Skin of body (tissue), 1 donor: ENCODE measurements at regions not wholly inside any gene's neighbourhood (a gene's known extent, or its start where the extent isn't known, plus 50 kb on each side); places are given as distances from the start of the nearest gene placed in this dataset.
"Not testable (repeated sequence)": the region's sequence is repeated elsewhere in the genome, so short reads cannot be mapped to it uniquely, and the experiment has no call there.

Experiments
- DNase-seq: peaks from one replicate; lab custom pipeline; 2025; lab: John Stamatoyannopoulos, UW

DNA sequence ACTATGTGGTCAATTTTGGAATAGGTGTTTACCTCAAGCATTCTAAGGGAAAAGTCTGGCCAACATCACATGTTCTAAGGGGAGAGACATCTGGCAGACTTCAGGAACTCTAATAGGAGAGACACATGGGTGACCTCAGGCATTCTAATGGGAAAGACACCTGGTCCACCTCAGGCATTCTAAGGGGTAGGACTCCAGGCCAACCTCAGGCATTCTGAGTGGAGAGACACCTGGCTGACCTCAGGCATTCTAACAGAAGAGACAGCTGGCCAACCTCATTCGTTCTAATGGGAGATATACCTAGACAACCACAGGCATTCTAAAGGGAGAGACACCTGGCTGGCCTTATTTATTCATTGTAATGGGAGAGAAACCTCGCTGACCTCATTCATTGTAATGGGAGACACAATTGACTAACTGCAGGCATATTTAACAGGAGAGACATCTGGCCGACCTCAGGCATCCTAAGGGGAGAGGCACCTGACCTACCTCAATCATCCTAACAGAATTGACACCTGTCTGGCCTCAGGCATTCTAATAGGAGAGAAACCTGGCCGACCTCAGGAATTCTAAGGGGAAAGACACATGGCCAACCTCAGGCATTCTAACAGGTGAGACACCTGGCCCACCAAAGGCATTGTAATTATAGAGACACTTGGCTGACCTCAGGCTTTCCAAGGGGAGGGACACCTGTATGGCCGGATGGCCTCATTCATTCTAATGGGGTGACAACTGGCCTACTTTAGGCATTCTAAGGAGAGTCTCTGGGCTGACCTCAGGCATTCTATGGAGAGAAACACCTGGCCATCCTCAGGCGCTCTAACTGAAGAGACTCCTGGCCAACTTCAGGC is 1346.8 kb downstream of the UQCRFS1 start:
- DNase-seq, result no peak

DNA sequence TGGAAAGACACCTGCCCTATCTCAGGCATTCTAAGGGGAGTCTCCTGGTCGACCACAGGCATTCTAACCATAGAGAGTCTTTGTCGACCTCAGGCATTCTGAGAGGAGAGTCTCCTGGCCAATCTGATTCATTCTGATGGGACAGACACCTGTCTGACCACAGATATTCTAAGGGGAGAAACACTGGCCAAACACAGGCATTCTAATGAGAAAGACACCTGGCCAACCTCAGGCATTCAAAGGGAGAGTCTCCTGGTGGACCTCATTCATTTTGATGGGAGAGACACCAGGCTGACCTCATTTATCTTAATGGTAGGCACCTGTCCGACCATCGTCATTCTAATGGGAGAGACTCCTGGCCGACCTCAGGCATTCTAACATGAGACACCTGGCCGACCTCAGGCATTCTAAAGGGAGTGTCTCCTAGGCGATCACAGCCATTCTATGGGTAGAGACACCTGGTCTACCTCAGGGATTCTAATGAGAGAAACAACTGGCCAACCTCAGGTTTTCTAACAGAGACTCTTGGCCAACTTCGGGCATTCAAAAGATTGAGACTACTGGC is 1351.5 kb downstream of the UQCRFS1 start:
- DNase-seq, result no peak

DNA sequence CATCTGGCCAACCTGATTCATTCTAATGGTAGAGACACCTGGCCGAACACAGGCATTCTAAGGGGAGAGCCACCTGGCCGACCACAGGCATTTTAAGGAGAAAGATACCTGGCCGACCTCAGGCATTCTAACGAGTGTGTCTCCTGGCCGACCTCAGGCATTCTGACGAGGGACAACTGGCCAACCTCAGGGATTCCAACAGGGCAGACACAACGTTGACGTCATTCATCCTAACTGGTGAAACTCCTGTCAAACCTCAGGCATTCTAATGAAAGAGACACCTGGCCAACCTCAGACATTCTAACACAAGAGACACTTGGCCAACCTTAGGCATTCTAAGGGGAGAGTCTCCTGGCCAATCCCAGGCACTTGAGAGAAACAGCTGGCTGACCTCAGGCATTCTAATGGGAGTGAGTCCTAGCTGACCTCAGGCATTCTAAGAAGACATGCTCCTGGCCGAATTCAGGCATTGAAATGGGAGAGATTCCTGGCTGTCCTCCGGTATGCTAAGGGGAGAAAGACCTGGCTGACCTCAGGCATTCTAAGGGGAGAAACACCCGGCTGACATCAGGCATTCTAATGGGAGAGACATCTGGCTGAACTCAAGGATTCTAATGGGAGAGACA is 1352.5 kb downstream of the UQCRFS1 start:
- no peak for DNase-seq

DNA sequence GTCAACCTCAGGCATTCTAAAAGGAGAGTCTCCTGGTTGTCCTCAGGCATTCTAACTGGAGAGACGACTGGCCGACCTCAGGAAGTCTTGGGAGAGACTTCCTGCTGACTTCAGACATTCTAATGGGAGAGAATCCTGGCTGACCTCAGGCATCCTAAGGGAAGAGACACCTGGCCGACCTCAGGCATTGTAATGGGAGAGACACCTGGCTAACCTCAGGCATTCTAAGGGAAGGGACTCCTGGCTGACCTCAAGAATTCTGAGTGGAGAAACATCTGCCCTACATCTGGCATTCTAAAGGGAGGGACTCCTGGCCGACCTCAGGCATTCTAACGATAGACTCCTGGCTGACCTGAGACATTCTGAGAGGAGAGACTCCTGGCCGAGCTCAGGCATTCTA is 1353.3 kb downstream of the UQCRFS1 start:
- DNase-seq, result no peak

DNA sequence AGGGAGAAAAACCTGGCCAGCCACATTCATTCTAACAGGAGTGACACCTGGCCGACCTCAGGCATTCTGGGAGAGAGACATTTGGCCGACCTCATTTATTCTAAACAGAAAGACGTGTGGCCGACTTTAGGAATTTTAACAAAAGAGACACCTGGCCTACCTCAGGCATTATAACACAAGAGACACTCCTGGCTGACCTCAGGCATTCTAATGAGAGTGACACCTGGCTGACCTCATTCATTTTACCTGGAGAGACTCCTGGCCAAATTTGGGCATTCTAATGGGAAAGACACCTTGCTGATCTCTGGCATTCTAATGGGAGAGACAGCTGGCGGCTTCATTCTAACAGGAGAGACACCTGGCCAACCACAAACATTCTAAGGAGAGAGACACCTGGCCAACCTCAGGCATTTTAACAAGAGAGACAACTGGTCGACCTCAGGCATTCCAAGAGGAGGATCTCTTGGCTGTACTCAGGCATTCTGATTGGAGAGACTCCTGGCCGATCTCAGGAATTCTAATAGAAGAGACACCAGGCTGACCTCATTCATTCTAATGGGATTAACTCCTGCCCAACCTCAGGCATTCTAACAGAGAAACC is 1353.9 kb downstream of the UQCRFS1 start:
- no peak for DNase-seq

DNA sequence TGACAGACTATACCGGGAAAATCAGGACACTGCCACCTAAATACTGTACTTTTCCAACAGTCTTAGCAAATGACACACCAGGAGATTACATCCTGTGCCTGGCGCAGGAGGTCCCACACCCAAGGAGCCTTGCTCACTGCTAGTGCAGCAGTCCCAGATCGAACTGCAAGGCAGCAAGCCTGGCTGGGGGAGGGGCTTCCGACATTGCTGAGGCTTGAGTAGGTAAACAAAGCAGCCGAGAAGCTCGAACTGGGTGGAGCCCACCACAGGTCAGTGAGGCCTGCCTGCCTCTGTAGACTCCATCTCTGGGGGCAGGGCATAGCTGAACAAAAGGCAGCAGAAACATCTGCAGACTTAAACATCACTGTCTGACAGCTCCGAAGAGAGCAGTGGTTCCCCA is 1360.0 kb downstream of the UQCRFS1 start:
- DNase-seq, result not testable (repeated sequence)

DNA sequence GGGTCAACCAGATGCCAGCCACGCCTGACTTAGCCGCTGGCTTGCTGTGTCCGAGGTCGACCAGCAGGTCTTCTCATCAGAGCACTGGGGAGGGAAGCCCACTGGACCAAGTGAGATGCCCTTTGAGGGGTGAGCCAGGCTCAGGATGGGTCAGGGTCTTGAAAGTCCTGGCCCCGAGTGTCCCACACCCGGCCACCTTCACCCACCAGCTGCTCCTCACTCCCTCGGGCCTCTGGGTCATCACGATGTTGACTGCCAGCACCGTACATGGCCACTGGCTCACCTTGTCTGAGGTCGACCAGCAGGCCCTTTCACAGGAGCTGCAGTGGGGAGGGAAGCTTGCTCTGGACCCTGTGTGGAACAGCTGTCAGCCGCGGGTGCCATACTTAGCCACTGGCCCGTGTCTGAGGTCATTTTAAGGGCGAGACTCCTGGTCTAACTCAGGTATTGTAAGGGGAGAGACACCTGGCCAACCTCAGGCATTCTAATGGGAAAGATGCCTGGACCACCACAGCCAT is 1361.3 kb downstream of the UQCRFS1 start:
- DNase-seq, result no peak

DNA sequence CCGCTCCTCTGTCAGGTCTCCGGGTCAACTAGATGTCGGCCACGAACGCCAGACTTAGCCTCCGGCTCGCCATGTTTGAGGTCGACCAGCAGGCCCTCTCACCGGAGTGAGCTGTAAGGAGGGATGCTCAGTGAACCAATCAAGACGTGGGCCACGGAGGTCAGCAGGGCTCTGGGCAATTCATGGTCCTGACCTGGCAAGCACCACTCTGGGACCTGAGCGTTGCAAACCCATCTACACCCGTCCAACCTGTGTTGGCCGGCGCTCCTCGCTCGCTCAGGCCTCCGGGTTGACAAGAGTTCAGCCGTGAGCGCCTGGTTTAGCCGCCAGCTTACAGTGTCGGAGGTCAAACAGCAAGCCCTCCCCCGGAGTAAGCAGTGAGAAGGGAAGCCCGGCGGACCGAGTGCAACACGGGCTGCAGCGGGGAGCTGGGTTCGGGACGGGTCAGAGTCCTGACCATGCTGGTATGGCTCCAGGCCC is 1361.9 kb downstream of the UQCRFS1 start:
- no peak for DNase-seq

DNA sequence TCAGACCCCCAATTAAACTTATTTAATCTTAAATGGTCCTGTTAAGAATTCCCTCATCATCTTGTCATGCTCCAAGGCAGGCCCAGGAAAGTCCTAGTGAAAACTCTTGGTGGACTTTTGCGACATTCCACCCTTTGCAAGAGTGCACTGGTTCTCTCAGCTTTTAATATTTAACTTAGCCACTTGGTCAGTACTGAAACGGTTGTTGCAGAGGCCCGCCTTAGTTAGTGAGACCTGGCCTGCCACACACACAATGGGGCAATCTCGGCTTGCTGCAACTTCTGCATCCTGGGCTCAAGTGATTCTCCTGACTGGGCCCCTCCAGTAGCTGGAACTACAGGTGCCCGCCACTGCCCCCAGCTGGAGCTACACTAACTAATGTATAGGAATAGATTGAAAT is 1366.0 kb downstream of the UQCRFS1 start:
- no peak for DNase-seq

DNA sequence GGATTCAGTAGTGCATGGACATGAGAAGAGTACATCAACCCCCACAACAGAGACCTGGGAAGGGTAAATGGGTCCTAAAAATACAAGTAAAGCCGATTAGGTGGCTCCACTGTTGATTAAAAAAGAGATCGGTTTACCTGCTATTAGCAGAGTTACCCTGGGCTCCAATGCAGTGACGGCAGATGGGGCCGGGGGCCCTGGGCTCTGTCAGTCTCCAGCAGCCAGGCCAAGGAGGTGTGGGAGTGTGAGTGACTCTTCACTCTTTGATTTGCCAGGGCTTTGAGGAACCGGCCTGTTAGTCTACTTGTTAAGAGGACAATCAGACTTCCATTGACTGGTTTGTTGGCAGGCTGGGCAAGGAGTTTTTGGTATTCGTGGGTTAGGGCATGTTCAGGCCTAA is 1368.7 kb downstream of the UQCRFS1 start:
- DNase-seq, result no peak

DNA sequence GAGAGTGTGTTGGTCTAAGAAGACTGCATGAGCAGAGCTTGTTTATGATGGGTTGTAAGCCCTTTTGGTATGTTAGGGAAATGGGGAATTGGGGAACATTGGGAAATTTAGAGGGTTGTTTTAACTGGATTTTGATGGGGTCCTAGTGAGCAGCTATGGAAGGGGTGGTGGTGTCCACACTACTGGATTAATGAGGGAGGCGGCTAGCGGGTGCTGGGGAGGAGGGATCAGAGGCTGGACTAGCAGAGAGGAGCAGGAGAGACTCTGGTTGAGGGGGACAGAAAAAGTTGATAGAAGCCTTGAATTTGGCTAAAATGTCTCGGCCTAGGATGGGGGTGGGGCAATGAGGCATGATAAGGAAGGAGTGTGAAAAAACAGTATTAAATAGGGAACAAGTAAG is 1369.1 kb downstream of the UQCRFS1 start:
- DNase-seq, result no peak

DNA sequence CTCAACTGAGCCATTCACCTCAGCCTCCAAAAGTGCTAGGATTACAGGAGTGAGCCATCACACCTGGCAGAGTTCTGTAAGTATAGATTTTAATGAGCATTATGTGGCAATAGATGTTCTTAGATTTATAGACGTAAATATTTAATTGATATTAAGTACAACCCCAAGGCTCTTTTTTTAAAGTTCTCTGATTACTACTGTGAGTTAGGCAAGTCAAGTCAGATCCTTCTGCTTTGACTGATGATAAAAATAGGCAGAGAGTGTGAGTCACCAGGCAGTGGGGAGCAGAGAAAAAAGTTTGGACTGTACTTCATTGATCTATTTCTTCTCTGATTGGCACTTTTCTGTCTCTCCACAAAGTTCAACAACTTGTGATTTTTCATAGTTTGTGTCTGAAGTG is 1379.9 kb downstream of the UQCRFS1 start:
- DNase-seq, result no peak

DNA sequence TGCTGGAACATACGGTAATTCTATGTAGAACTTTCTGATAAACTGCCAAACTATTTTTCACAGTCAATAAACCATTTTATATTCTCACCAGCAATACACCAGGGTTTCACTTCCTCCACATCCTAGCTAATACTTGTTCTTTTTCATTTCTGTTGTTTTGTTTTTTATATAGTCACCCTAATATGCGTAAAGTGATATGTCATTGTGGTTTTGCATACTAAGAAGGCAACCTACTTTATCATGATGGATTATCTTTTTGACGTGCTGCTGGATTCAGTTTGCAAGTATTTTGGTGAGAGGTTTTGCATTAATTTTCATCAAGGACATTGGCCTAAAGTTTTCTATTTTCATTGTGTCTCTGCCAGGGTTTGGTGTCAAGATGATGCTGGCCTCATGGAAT is 1384.1 kb downstream of the UQCRFS1 start:
- DNase-seq, result no peak

DNA sequence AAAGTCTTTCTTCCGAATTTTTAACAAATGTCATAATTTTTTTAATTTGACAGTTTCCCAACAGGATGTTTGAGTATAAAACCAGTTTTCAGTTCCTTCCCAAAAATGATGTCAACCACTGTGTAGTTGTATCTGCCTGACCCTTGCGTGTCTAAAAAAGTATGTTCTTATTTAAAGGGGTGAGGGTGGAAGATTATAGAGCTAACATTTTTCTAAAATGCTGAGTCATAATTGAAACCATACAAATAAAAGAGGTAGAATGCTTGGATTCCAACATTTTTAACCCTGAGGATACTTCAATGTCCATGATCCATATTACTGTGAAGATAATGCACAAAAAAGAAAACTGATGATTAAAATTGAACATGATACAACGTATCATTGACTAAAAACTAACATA is 1388.8 kb downstream of the UQCRFS1 start:
- no peak for DNase-seq

DNA sequence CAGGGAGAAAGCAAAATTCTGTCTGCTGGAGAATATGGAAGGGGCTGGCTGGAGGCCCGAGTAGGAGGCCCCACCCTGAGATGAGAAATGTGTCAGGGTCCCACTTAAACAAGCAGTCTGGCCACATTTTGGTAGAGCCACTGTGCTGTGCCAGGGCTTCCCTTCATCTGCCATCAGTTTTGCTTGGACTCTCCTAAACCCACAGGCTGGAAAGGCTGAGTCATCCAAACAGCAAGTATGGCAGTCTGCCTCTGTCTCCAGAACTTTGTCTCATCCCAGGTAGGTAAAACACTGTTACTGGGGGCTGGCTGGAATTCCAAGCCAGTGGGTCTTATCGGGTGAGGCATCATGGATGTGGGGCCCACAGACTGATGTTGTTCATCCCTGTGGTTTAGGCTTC is 1390.6 kb downstream of the UQCRFS1 start:
- DNase-seq, result no peak

DNA sequence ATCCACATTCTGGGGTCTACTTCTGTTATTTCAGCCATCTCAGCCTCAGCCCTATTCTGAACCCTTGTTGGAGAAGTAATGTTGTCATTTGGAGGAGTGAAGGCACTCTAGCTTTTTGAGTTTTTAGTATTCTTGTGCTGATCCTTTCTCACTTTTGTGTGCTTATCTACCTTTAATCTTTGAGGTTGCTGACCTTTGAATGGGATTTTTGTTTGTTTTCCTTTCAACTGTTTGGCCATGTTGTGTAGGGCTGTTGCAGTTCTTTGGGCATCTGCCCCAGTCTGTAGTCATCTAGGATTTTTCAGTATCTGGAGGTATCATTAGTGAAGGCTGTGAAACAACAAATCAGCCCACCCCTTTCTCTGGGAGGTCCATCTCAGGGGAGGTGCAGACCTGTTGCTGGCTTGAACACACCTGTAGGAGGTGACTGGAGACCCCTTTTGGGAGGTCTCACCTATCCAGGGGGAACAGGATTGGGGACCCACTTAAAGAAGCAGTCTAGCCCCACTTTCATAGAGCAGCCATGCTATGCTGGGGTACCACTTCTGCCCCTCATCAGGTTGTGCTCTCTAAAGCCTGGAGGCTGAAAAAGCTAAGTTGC is 1391.4 kb downstream of the UQCRFS1 start:
- no peak for DNase-seq

DNA sequence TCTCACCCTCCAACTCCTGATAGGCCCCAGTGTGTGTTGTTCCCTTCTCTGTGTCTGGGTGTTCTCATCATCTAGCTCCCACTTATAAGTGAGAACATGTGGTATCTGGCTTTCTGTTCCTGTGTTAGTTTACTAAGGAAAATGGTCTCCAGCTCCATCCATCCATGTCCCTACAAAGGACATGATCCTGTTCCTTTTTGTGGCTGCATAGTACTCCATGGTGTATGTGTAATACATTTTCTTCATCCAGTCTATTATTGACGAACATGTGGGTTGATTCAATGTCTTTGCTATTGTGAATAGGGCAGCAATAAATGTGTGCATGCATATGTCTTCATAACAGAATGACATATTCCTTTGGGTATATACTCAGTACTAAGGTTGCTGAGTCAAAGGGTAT is 1397.0 kb downstream of the UQCRFS1 start:
- DNase-seq, result no peak

DNA sequence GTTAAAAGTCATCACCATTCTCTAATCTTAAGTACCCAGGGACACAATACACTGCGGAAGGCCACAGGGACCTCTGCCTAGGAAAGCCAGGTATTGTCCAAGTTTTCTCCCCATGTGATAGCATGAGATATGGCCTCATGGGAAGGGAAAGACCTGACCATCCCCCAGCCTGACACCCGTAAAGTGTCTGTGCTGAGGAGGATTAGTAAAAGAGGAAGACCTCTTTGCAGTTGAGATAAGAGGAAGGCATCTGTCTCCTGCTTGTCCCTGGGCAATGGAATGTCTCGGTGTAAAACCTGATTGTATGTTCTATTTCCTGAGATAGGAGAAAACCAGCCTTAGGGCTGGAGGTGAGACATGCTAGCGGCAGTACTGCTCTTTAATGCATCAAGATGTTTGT is 1398.1 kb downstream of the UQCRFS1 start:
- not testable (repeated sequence) for DNase-seq

DNA sequence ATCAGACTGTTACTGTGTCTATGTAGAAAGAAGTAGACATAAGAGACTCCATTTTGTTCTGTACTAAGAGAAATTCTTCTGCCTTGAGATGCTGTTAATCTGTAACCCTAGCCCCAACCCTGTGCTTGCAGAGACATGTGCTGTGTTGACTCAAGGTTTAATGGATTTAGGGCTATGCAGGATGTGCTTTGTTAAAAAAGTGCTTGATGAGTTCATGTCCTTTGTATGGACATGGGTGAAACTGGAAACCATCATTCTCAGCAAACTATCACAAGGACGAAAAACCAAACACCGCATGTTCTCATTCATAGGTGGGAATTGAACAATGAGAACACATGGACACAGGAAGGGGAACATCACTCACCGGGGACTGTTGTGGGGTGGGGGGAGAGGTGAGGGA is 1398.7 kb downstream of the UQCRFS1 start:
- not testable (repeated sequence) for DNase-seq

DNA sequence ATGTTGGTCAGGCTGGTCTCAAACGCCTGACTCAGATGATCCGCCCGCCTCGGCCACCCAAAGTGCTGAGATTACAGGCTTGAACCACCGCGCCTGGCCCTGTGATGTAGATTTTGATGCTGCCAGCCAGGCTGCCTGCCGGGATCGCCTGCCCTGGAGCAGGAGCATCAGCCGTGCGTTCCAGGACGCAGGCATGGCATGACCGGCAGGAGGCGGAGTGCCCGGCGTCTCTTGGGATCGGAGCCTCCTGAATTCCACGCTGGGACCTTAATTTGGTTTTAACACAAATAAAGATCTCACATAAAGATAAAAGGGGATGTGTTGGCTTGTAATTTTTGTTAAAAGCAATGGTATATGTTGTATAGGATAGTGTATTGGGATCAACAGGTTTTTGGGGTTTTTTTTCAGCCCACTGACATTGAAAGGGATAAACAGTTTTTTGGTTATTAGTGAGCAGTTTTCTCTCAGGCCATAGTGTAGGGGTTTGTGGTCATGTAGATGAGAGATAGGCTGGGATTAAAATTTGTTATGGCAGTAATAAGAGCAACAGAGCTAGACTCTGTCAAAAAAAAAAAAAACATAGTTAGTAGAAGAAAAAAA is 1406.4 kb downstream of the UQCRFS1 start:
- DNase-seq, result no peak

DNA sequence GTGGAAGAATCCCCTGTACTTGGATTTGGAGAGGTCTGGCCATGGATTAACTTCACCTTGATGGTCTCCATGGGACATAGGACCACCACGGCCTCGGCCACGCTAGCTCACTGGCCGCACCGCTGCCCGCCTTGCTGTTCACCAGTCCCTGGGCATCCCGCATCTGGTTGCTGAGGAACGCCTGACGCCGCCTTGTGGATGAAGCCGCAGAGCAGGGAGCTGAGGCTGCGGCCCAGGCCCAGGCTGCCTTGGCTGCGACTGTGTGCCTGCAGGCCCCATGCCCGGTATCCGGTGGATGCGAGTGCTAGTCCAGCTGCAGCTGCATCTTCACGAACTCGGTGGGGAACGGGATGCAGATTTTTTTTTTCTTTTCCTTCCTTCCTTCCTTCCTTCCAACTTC is 1407.1 kb downstream of the UQCRFS1 start:
- no peak for DNase-seq
